ENCODE measurements at regions not wholly inside any gene's neighbourhood (a gene's known extent, or its start where the extent isn't known, plus 50 kb on each side); places are given as distances from the start of the nearest gene placed in this dataset.

GRCh38 chr5:89313044-89313443, 430.1 kb upstream of the MEF2C start:
- H3K27me3 ChIP-seq (ENCODE audit: insufficient read depth, low read length) = no peaks in the 10 kb centered on the region
- no peaks in the 10 kb centered on the region for H3K9me3 ChIP-seq (ENCODE audit: insufficient read depth, low read depth, low read length)
- peak overlapping the region; percentile 91 for H3K27ac Mint-ChIP-seq (ENCODE audit: unreplicated experiment)
- H3K4me3 Mint-ChIP-seq (ENCODE audit: unreplicated experiment) = no peak overlapping the region
- peak overlapping the region; percentile 74 for H3K27ac ChIP-seq (ENCODE audit: low read depth, low read length)
- DNase-seq (ENCODE audit: low read depth) = peak; percentile 93
- H3K4me1 Mint-ChIP-seq (ENCODE audit: low read depth, unreplicated experiment) = peaks cover 33% of the 10 kb centered on the region
- H2AFZ ChIP-seq (ENCODE audit: low read depth, low read length) = no peak overlapping the region
- H3K4me2 ChIP-seq (ENCODE audit: low read length) = peak overlapping the region; percentile 61
- no peaks in the 10 kb centered on the region for H3K36me3 ChIP-seq (ENCODE audit: insufficient read depth, low read length)
- H3K4me1 ChIP-seq (ENCODE audit: insufficient read depth, low read length) = peaks cover 20% of the 10 kb centered on the region
- H3K79me2 ChIP-seq (ENCODE audit: insufficient read depth, low read length) = no peaks in the 10 kb centered on the region
- no peaks in the 10 kb centered on the region for H3K27me3 Mint-ChIP-seq (ENCODE audit: low read depth, unreplicated experiment)
- no peaks in the 10 kb centered on the region for H3K36me3 Mint-ChIP-seq (ENCODE audit: low read depth, unreplicated experiment)
- no peaks in the 10 kb centered on the region for H4K20me1 ChIP-seq (ENCODE audit: insufficient read depth, low read length)
- H3K4me3 ChIP-seq (ENCODE audit: insufficient read depth, low read depth, low read length) = no peak overlapping the region
- FAIRE-seq = peak; percentile 90
- TF ChIP-seq CTCF (IDR thresholded peaks at IDR 0.05; ENCODE audit: insufficient read depth, low read depth, low read length) (no peak), EZH2 (IDR thresholded peaks at IDR 0.05; ENCODE audit: insufficient read depth, low read length) (no peak)
- peak overlapping the region; percentile 33 for H3K9ac ChIP-seq (ENCODE audit: low read length)
- no peaks in the 10 kb centered on the region for H3K9me3 Mint-ChIP-seq (ENCODE audit: unreplicated experiment)

GRCh38 chr5:89309268-89309667, 426.3 kb upstream of the MEF2C start:
- Histone ChIP-seq H4K20me1 (ENCODE audit: insufficient read depth, low read length) (no peaks in the 10 kb centered on the region), H3K27me3 (ENCODE audit: insufficient read depth, low read length) (no peaks in the 10 kb centered on the region), H3K9ac (ENCODE audit: low read length) (no peak overlapping the region), H3K27ac (ENCODE audit: low read depth, low read length) (no peak overlapping the region), H2AFZ (ENCODE audit: low read depth, low read length) (no peak overlapping the region), H3K4me3 (ENCODE audit: insufficient read depth, low read depth, low read length) (no peak overlapping the region), H3K4me2 (ENCODE audit: low read length) (no peak overlapping the region), H3K79me2 (ENCODE audit: insufficient read depth, low read length) (no peaks in the 10 kb centered on the region), H3K9me3 (ENCODE audit: insufficient read depth, low read depth, low read length) (no peaks in the 10 kb centered on the region), H3K4me1 (ENCODE audit: insufficient read depth, low read length) (peaks cover 13% of the 10 kb centered on the region), H3K36me3 (ENCODE audit: insufficient read depth, low read length) (no peaks in the 10 kb centered on the region)
- Mint-ChIP-seq H3K27ac (ENCODE audit: unreplicated experiment) (no peak overlapping the region), H3K4me1 (ENCODE audit: low read depth, unreplicated experiment) (peaks cover 21% of the 10 kb centered on the region), H3K9me3 (ENCODE audit: unreplicated experiment) (peaks cover 2% of the 10 kb centered on the region), H3K36me3 (ENCODE audit: low read depth, unreplicated experiment) (no peaks in the 10 kb centered on the region), H3K27me3 (ENCODE audit: low read depth, unreplicated experiment) (no peaks in the 10 kb centered on the region), H3K4me3 (ENCODE audit: unreplicated experiment) (no peak overlapping the region)
- FAIRE-seq (no peak), DNase-seq (ENCODE audit: low read depth) (no peak)
- TF ChIP-seq EZH2 (IDR thresholded peaks at IDR 0.05; ENCODE audit: insufficient read depth, low read length) (no peak), CTCF (IDR thresholded peaks at IDR 0.05; ENCODE audit: insufficient read depth, low read depth, low read length) (no peak)

- Histone ChIP-seq H3K4me3 (ENCODE audit: insufficient read depth, low read depth, low read length) (no peak overlapping the region), H2AFZ (ENCODE audit: low read depth, low read length) (no peak overlapping the region), H3K27me3 (ENCODE audit: insufficient read depth, low read length) (no peaks in the 10 kb centered on the region), H3K36me3 (ENCODE audit: insufficient read depth, low read length) (no peaks in the 10 kb centered on the region), H3K4me2 (ENCODE audit: low read length) (no peak overlapping the region), H3K9me3 (ENCODE audit: insufficient read depth, low read depth, low read length) (no peaks in the 10 kb centered on the region), H3K79me2 (ENCODE audit: insufficient read depth, low read length) (no peaks in the 10 kb centered on the region), H3K27ac (ENCODE audit: low read depth, low read length) (no peak overlapping the region), H3K9ac (ENCODE audit: low read length) (no peak overlapping the region), H4K20me1 (ENCODE audit: insufficient read depth, low read length) (no peaks in the 10 kb centered on the region), H3K4me1 (ENCODE audit: insufficient read depth, low read length) (peaks cover 8% of the 10 kb centered on the region)
- DNase-seq (ENCODE audit: low read depth) = no peak
- FAIRE-seq = no peak
- Mint-ChIP-seq H3K27ac (ENCODE audit: unreplicated experiment) (peak overlapping the region; percentile 50), H3K9me3 (ENCODE audit: unreplicated experiment) (peaks cover 2% of the 10 kb centered on the region), H3K27me3 (ENCODE audit: low read depth, unreplicated experiment) (no peaks in the 10 kb centered on the region), H3K36me3 (ENCODE audit: low read depth, unreplicated experiment) (no peaks in the 10 kb centered on the region), H3K4me3 (ENCODE audit: unreplicated experiment) (no peak overlapping the region), H3K4me1 (ENCODE audit: low read depth, unreplicated experiment) (peaks cover 14% of the 10 kb centered on the region)
- TF ChIP-seq EZH2 (IDR thresholded peaks at IDR 0.05; ENCODE audit: insufficient read depth, low read length) = no peak
- no peak for TF ChIP-seq CTCF (IDR thresholded peaks at IDR 0.05; ENCODE audit: insufficient read depth, low read depth, low read length)
Measured at GRCh38 chr5:89308606-89309040, 425.6 kb upstream of the MEF2C start.
